GM12878 (cell line): ENCODE measurements at regions not wholly inside any gene's neighbourhood (a gene's known extent, or its start where the extent isn't known, plus 50 kb on each side); places are given as distances from the start of the nearest gene placed in this dataset.

Source experiments
- ATAC-seq: fragments of 200-7000 bp; cut with Tn5 transposase; 3 replicates; pipeline ENCODE4 v1.9.1; 2020; ENCODE audit warnings: mild to moderate bottlenecking, moderate library complexity
- BruUV-seq: library from RNA; stranded (reverse); fragments of 400-500 nt; replicated peaks from 2 replicates; lab custom pipeline; 2021; lab: Mats Ljungman, UMichigan
- CTCF ChIA-PET: fragments of 300-600 bp; sonication (Branson Sonifier 250); formaldehyde crosslinking; extraction: SDS; loops from one replicate; lab custom pipeline; 2021; ENCODE audit warnings: inconsistent platforms; lab: Yijun Ruan, JAX
- POLR2A ChIA-PET: fragments of 350-600 bp; formaldehyde crosslinking; extraction: SDS; loops from one replicate; lab custom pipeline; 2021; ENCODE audit warnings: inconsistent platforms; lab: Charles Lee
- RAD21 ChIA-PET: fragments of 300-600 bp; sonication (Branson Sonifier 250); formaldehyde crosslinking; loops from one replicate; lab custom pipeline; 2023; ENCODE audit warnings: antibody characterized with exemption; ENCODE audit not compliant: unreplicated experiment; lab: Charles Lee
- SMC1A ChIA-PET: fragments of 300-600 bp; sonication (Branson Sonifier 250); formaldehyde crosslinking; loops from one replicate; lab custom pipeline; 2023; ENCODE audit not compliant: unreplicated experiment, uncharacterized antibody; lab: Charles Lee
- DNase-seq: peaks from one replicate; pipeline ENCODE4 v3.0.0-alpha.2; 2011; ENCODE audit warnings: low read depth, low spot score
- FAIRE-seq: peaks from 3 replicates; lab custom pipeline; 2011; peaks lifted over from hg19 to GRCh38; lab: Jason Lieb, UNC
- H2AFZ ChIP-seq: 2 replicates; pipeline ENCODE4 v1.6.0; 2011; ENCODE audit warnings: low read depth, low read length, control low read depth; ENCODE audit not compliant: control insufficient read depth
- H3K27ac ChIP-seq: 2 replicates; pipeline ENCODE4 v1.5.1; 2011; ENCODE audit warnings: control low read depth; ENCODE audit not compliant: control insufficient read depth, insufficient read depth
- H3K27me3 ChIP-seq, 2 experiments: replicated peaks in 1 of 2; 2 replicates each; pipeline versions ENCODE4 v1.6.0 to v1.6.1; 2011; ENCODE audit warnings: low read length in 1 of 2; ENCODE audit not compliant: control insufficient read depth in 2 of 2, insufficient read depth in 2 of 2
- H3K36me3 ChIP-seq, 2 experiments: 2 replicates each; pipeline ENCODE4 v1.5.1; 2011; ENCODE audit warnings: low read length in 1 of 2; ENCODE audit not compliant: control insufficient read depth in 2 of 2, insufficient read depth in 2 of 2
- H3K4me1 ChIP-seq: 2 replicates; pipeline ENCODE4 v1.6.1; 2011; ENCODE audit warnings: mild to moderate bottlenecking, low read length, moderate library complexity, mixed read lengths; ENCODE audit not compliant: control insufficient read depth, insufficient read depth
- H3K4me2 ChIP-seq: 2 replicates; pipeline ENCODE4 v1.6.0; 2011; ENCODE audit warnings: control low read depth; ENCODE audit not compliant: control insufficient read depth, insufficient read depth
- H3K4me3 ChIP-seq: fragments of 200-600 bp; sonication (generic); 2 replicates; pipeline ENCODE4 v1.5.1; 2016
- H3K79me2 ChIP-seq: 2 replicates; pipeline ENCODE4 v1.6.0; 2011; ENCODE audit warnings: low read length; ENCODE audit not compliant: control insufficient read depth, insufficient read depth
- H3K9ac ChIP-seq: 2 replicates; pipeline ENCODE4 v1.8.0; 2011; ENCODE audit warnings: low read length, control low read depth, mixed read lengths; ENCODE audit not compliant: control insufficient read depth, insufficient read depth
- H3K9me3 ChIP-seq: replicated peaks from 3 replicates; pipeline ENCODE4 v1.5.1; 2011; ENCODE audit warnings: mild to moderate bottlenecking, low read length; ENCODE audit not compliant: control insufficient read depth, insufficient read depth
- H4K20me1 ChIP-seq: 2 replicates; pipeline ENCODE4 v1.6.0; 2011; ENCODE audit not compliant: control insufficient read depth, insufficient read depth
- CBFB ChIP-seq: IDR thresholded peaks from 2 replicates; pipeline ENCODE4 v1.6.1; 2016; ENCODE audit warnings: antibody characterized with exemption, low read depth
- CEBPB ChIP-seq, 2 experiments: fragments of 150-350 bp in 1 of 2; IDR thresholded peaks; 2 replicates each; pipeline ENCODE4 v1.6.1; 2012 to 2014; ENCODE audit warnings: low read depth in 2 of 2, low read length in 2 of 2, borderline replicate concordance in 1 of 2, inconsistent platforms in 1 of 2
- CTCF ChIP-seq, 3 experiments: IDR thresholded peaks in 2 of 3; conservative IDR thresholded peaks in 1 of 3; 2 replicates each; pipeline ENCODE4 v1.5.1; 2011; ENCODE audit warnings: low read depth in 3 of 3, low read length in 3 of 3, mild to moderate bottlenecking in 3 of 3, control low read depth in 2 of 3, moderate library complexity in 2 of 3, inconsistent platforms in 1 of 3, mixed read lengths in 1 of 3; ENCODE audit not compliant: control insufficient read depth in 2 of 3, insufficient read depth in 1 of 3; ENCODE audit errors: extremely low read depth in 1 of 3
- EP300 ChIP-seq, 2 experiments: fragments of 150-350 bp in 1 of 2; IDR thresholded peaks; 2 replicates each; pipeline ENCODE4 v1.6.1; 2011 to 2012; ENCODE audit warnings: low read depth in 2 of 2, low read length in 2 of 2, borderline replicate concordance in 1 of 2, improper control_type of control experiment in 1 of 2, inconsistent platforms in 1 of 2; ENCODE audit not compliant: control insufficient read depth in 1 of 2
- FOXK2 ChIP-seq: fragments of 450-650 bp; IDR thresholded peaks from 2 replicates; pipeline ENCODE4 v1.6.1; 2017; ENCODE audit warnings: mild to moderate bottlenecking, moderate library complexity
- JUNB ChIP-seq: IDR thresholded peaks from 2 replicates; pipeline ENCODE4 v1.6.1; 2016; ENCODE audit warnings: antibody characterized with exemption, mild to moderate bottlenecking
- KDM1A ChIP-seq: fragments of 200-600 bp; sonication (generic); IDR thresholded peaks from 2 replicates; pipeline ENCODE4 v1.6.1; 2016; ENCODE audit warnings: borderline replicate concordance
- MTA3 ChIP-seq: IDR thresholded peaks from 2 replicates; pipeline ENCODE4 v1.6.1; 2012; ENCODE audit warnings: low read length, inconsistent platforms, borderline replicate concordance
- MYB ChIP-seq: fragments of 150-350 bp; IDR thresholded peaks from 2 replicates; pipeline ENCODE4 v1.6.1; 2014; ENCODE audit warnings: mild to moderate bottlenecking, low read depth, low read length, borderline replicate concordance
- POLR2AphosphoS5 ChIP-seq: IDR thresholded peaks from 2 replicates; pipeline ENCODE4 v1.6.1; 2011; ENCODE audit warnings: mild to moderate bottlenecking, low read length, inconsistent platforms
- RAD21 ChIP-seq: IDR thresholded peaks from 2 replicates; pipeline ENCODE4 v1.6.1; 2011; ENCODE audit warnings: mild to moderate bottlenecking, low read depth, low read length, moderate library complexity; ENCODE audit not compliant: insufficient read depth
- RUNX3 ChIP-seq: IDR thresholded peaks from 2 replicates; pipeline ENCODE4 v1.6.1; 2012; ENCODE audit warnings: low read length, inconsistent platforms
- SMC3 ChIP-seq: IDR thresholded peaks from 2 replicates; pipeline ENCODE4 v1.6.1; 2011; ENCODE audit warnings: low read length, improper control_type of control experiment, borderline replicate concordance
- ZNF24 ChIP-seq: fragments of 450-650 bp; IDR thresholded peaks from 2 replicates; pipeline ENCODE4 v1.6.1; 2017; ENCODE audit warnings: antibody characterized with exemption, mild to moderate bottlenecking
- WGBS: methylation state at CpG from one replicate; pipeline ENCODE4 v1.1.6; 2016; ENCODE audit warnings: low lambda C conversion rate; ENCODE audit not compliant: insufficient replicate concordance, insufficient coverage; ENCODE audit errors: missing lambda C conversion rate; 5-methylcytosine and 5-hydroxymethylcytosine counted together
- in situ Hi-C: fragments of 300-500 bp; cut with MboI; formaldehyde crosslinking; loops from 9 replicates; pipeline ENCODE4 v1.14.3; 2018; ENCODE audit warnings: mixed read lengths
- intact Hi-C: fragments of 100-400 bp; cut with micrococcal nuclease; formaldehyde crosslinking; loops from one replicate; pipeline ENCODE4 v1.14.2; 2022; ENCODE audit not compliant: unreplicated experiment
- TF ChIP-seq, protein P1 (sequence below): fragments of 450-650 bp; IDR thresholded peaks from 2 replicates; pipeline ENCODE4 v1.6.1; 2018; ENCODE audit warnings: borderline replicate concordance, mild to moderate bottlenecking; ENCODE audit not compliant: partially characterized antibody

DNA sequence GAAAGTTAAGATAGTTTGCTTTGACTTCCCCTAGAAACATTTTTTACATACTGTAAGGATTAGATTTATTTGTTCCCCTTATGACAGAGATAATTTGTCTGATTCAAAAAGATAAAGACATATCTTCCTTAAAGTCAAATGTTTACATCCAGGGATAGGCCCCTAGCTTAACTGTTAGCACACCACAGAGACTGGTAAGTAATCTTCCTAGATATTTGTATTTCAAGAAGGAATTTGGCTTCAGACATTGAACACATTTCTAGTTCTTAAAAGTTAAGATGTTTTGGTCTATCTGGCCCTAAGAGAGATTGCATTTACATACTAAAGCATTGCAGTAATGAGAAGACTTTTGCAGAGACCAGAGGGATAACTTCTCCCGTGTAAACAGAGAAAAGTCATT lies 1201.1 kb upstream of the GJE1 start:
- TF ChIP-seq CEBPB (IDR thresholded peaks at IDR 0.05; ENCODE audit: borderline replicate concordance in 1 of 2, low read depth in 2 of 2, low read length in 2 of 2) (no peak), MYB (no peak), KDM1A (no peak), CTCF (IDR thresholded peaks at IDR 0.05 in 2 of 3, conservative IDR thresholded peaks at IDR 0.05 in 1 of 3; ENCODE audit: control insufficient read depth in 2 of 3, extremely low read depth in 1 of 3, insufficient read depth in 1 of 3, low read depth in 3 of 3, low read length in 3 of 3) (no peak), POLR2AphosphoS5 (no peak), RAD21 (no peak), FOXK2 (no peak), MTA3 (no peak), JUNB (no peak), EP300 (IDR thresholded peaks at IDR 0.05; ENCODE audit: borderline replicate concordance in 1 of 2, control insufficient read depth in 1 of 2, low read depth in 2 of 2, low read length in 2 of 2) (no peak), CBFB (no peak), RUNX3 (no peak), ZNF24 (no peak), SMC3 (no peak)
- TF ChIP-seq, protein P1, sequence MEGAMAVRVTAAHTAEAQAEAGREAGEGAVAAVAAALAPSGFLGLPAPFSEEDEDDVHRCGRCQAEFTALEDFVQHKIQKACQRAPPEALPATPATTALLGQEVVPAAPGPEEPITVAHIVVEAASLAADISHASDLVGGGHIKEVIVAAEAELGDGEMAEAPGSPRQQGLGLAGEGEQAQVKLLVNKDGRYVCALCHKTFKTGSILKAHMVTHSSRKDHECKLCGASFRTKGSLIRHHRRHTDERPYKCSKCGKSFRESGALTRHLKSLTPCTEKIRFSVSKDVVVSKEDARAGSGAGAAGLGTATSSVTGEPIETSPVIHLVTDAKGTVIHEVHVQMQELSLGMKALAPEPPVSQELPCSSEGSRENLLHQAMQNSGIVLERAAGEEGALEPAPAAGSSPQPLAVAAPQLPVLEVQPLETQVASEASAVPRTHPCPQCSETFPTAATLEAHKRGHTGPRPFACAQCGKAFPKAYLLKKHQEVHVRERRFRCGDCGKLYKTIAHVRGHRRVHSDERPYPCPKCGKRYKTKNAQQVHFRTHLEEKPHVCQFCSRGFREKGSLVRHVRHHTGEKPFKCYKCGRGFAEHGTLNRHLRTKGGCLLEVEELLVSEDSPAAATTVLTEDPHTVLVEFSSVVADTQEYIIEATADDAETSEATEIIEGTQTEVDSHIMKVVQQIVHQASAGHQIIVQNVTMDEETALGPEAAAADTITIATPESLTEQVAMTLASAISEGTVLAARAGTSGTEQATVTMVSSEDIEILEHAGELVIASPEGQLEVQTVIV = no peak
- TF ChIP-seq, all 136 proteins: peak for 0
- DNase-seq (no peak), ATAC-seq (no peak), FAIRE-seq (no peak)
- Histone ChIP-seq H3K4me1 (no peaks in the 10 kb centered on the region), H3K79me2 (no peaks in the 10 kb centered on the region), H3K27ac (no peak overlapping the region), H4K20me1 (no peaks in the 10 kb centered on the region), H3K9ac (no peak overlapping the region), H3K27me3 (no peaks in the 10 kb centered on the region), H3K4me2 (no peak overlapping the region), H3K4me3 (no peak overlapping the region), H3K9me3 (no peaks in the 10 kb centered on the region), H3K36me3 (no peaks in the 10 kb centered on the region), H2AFZ (no peak overlapping the region)
- ChIA-PET SMC1A (interaction anchor here (1.4 to 1.7 kb wide), 2 partner anchors 9 to 1562 kb away, joined by 3 to 5 read pairs; no protein-coding TSS in a partner anchor), CTCF (no interaction called here), POLR2A (no interaction called here), RAD21 (interaction anchor here (0.6 kb wide), 1 partner anchor 126 kb away, joined by 3 read pairs; no protein-coding TSS in a partner anchor)
- in situ Hi-C loops (no loop called here), intact Hi-C loops (no loop called here)
- no TSS peak for BruUV-seq
- 30% methylated on average over 1 of the region's 1 CpG for WGBS
